ENCODE measurements at regions not wholly inside any gene's neighbourhood (a gene's known extent, or its start where the extent isn't known, plus 50 kb on each side); places are given as distances from the start of the nearest gene placed in this dataset.

- H3K9me3 Mint-ChIP-seq (ENCODE audit: low read depth): no peaks in the 10 kb centered on the region
- H3K4me1 Mint-ChIP-seq (ENCODE audit: low read depth): peaks cover 18% of the 10 kb centered on the region
- no peaks in the 10 kb centered on the region for H3K36me3 Mint-ChIP-seq (ENCODE audit: insufficient read depth)
- peak overlapping the region; percentile 41 for H3K27ac Mint-ChIP-seq
- DNase-seq (ENCODE audit: low spot score, unreplicated experiment): no peak
- H3K4me3 Mint-ChIP-seq (ENCODE audit: low read depth): no peak overlapping the region
- H3K27me3 Mint-ChIP-seq: peaks cover 7% of the 10 kb centered on the region
- TF ChIP-seq, protein P1, sequence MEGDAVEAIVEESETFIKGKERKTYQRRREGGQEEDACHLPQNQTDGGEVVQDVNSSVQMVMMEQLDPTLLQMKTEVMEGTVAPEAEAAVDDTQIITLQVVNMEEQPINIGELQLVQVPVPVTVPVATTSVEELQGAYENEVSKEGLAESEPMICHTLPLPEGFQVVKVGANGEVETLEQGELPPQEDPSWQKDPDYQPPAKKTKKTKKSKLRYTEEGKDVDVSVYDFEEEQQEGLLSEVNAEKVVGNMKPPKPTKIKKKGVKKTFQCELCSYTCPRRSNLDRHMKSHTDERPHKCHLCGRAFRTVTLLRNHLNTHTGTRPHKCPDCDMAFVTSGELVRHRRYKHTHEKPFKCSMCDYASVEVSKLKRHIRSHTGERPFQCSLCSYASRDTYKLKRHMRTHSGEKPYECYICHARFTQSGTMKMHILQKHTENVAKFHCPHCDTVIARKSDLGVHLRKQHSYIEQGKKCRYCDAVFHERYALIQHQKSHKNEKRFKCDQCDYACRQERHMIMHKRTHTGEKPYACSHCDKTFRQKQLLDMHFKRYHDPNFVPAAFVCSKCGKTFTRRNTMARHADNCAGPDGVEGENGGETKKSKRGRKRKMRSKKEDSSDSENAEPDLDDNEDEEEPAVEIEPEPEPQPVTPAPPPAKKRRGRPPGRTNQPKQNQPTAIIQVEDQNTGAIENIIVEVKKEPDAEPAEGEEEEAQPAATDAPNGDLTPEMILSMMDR (IDR thresholded peaks at IDR 0.05; ENCODE audit: unreplicated experiment): no peak
Measured at GRCh38 chr17:51347851-51348584, 87.7 kb downstream of the UTP18 start.

DNA sequence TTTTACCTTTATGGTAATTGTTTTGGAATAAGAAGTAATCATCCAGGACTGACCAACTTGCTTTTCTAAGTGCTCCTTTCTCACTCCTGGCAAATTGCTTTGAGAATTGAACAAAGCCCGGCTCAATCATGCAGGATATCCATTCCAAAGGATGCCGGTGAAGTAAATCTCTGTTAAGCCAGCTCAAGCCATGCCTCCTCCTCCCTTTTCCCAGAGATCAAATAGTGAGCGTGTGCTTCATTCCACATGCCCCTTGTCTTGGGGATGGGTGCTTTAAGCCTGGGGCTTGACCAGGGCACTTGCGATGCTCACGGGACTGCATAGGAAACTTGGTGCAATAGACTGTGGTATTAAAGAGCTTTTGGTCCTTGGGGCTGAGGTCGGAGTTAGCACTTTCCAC, 90.7 kb downstream of the UTP18 start:
- Mint-ChIP-seq H3K4me1 (ENCODE audit: low read depth) (peaks cover 11% of the 10 kb centered on the region), H3K36me3 (ENCODE audit: insufficient read depth) (no peaks in the 10 kb centered on the region), H3K9me3 (ENCODE audit: low read depth) (no peaks in the 10 kb centered on the region), H3K27ac (no peak overlapping the region), H3K4me3 (ENCODE audit: low read depth) (no peak overlapping the region), H3K27me3 (peaks cover 11% of the 10 kb centered on the region)
- no peak for DNase-seq (ENCODE audit: low spot score, unreplicated experiment)
- TF ChIP-seq, protein P1 (IDR thresholded peaks at IDR 0.05; ENCODE audit: unreplicated experiment): no peak

DNA sequence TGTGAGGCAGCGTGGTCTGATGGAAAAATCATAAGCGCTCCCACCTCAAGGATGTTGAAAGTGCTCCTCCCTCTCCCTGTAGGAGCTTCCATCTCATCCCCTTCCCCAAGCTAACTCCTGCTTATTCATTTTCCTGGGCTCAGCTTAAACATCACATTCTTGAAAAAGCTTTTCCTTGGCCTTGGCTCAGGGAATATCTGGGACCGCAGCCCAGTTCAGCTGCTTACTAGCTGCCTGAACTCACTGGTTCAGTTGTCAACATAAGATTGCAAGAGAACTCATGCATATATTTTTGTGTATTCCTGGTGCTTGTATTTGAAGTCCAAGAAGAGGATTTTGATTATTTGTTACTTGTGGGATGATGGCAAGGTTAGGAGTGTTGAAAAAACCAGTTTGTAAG, 91.5 kb downstream of the UTP18 start:
- Mint-ChIP-seq H3K36me3 (ENCODE audit: insufficient read depth) (no peaks in the 10 kb centered on the region), H3K4me3 (ENCODE audit: low read depth) (no peak overlapping the region), H3K27me3 (peaks cover 16% of the 10 kb centered on the region), H3K9me3 (ENCODE audit: low read depth) (no peaks in the 10 kb centered on the region), H3K4me1 (ENCODE audit: low read depth) (peaks cover 2% of the 10 kb centered on the region), H3K27ac (no peak overlapping the region)
- TF ChIP-seq, protein P1 (IDR thresholded peaks at IDR 0.05; ENCODE audit: unreplicated experiment): no peak
- no peak for DNase-seq (ENCODE audit: low spot score, unreplicated experiment)

- no peaks in the 10 kb centered on the region for H3K36me3 Mint-ChIP-seq (ENCODE audit: insufficient read depth)
- H3K27me3 Mint-ChIP-seq: peaks cover 16% of the 10 kb centered on the region
- no peak overlapping the region for H3K27ac Mint-ChIP-seq
- H3K4me3 Mint-ChIP-seq (ENCODE audit: low read depth): no peak overlapping the region
- H3K9me3 Mint-ChIP-seq (ENCODE audit: low read depth): no peaks in the 10 kb centered on the region
- TF ChIP-seq, protein P1 (IDR thresholded peaks at IDR 0.05; ENCODE audit: unreplicated experiment): no peak
- no peaks in the 10 kb centered on the region for H3K4me1 Mint-ChIP-seq (ENCODE audit: low read depth)
- no peak for DNase-seq (ENCODE audit: low spot score, unreplicated experiment)
Measured at GRCh38 chr17:51352798-51353197, 92.5 kb downstream of the UTP18 start.

DNA sequence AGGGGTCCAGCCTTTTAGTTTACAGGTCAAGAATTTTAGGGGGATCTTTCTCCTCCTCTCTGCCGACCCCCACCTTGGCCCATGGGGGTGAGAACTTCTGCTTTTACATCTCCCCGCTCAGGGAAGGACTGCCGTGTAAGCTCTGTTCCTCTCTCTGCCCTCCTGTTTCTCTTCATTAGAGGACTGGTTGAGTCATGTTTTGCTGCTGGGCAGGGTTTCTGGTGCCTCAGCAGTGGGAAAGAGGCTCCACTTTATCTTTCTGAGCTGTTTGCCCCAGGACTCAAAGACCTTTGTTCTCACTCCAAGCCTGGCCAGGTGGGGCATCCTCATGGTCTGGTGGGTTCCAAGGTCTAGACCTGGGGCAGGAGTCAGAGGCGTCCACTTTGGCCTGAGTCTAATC, 93.0 kb downstream of the UTP18 start:
- H3K27me3 Mint-ChIP-seq: peaks cover 16% of the 10 kb centered on the region
- H3K4me3 Mint-ChIP-seq (ENCODE audit: low read depth): no peak overlapping the region
- TF ChIP-seq, protein P1 (IDR thresholded peaks at IDR 0.05; ENCODE audit: unreplicated experiment): no peak
- H3K27ac Mint-ChIP-seq: peak overlapping the region; percentile 87
- H3K9me3 Mint-ChIP-seq (ENCODE audit: low read depth): no peaks in the 10 kb centered on the region
- no peak for DNase-seq (ENCODE audit: low spot score, unreplicated experiment)
- no peaks in the 10 kb centered on the region for H3K36me3 Mint-ChIP-seq (ENCODE audit: insufficient read depth)
- no peaks in the 10 kb centered on the region for H3K4me1 Mint-ChIP-seq (ENCODE audit: low read depth)
